HG03025 (cell line): ENCODE measurements at regions not wholly inside any gene's neighbourhood (a gene's known extent, or its start where the extent isn't known, plus 50 kb on each side); places are given as distances from the start of the nearest gene placed in this dataset.
"Not testable (repeated sequence)": the region's sequence is repeated elsewhere in the genome, so short reads cannot be mapped to it uniquely, and the experiment has no call there.

ENCODE experiments used
- ATAC-seq: cut with Tn5 transposase; IDR thresholded peaks from one replicate; pipeline ENCODE4 v1.9.1; 2021; ENCODE audit warnings: mild to moderate bottlenecking, moderate library complexity; ENCODE audit not compliant: unreplicated experiment, low FRiP score

DNA sequence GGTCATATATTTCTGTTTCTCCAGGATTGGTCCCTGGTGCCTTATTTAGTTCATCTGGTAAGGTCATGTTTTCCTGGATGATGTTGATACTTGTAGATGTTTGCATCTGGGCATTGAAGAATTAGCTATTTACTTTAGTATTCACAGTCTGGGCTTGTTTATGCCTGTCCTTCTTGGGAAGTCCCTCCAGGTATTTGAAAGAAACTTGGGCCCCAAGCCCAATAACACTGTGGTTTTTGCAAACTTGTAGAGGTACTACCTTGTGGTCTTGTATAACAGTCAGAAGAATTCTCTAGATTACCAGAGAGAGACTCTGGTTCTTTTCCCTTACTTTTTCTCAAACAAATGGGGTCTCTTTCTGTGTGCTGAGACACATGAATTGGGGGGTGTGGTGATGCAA is 251.4 kb upstream of the B3GALT2 start:
- peak; percentile 74 for ATAC-seq

DNA sequence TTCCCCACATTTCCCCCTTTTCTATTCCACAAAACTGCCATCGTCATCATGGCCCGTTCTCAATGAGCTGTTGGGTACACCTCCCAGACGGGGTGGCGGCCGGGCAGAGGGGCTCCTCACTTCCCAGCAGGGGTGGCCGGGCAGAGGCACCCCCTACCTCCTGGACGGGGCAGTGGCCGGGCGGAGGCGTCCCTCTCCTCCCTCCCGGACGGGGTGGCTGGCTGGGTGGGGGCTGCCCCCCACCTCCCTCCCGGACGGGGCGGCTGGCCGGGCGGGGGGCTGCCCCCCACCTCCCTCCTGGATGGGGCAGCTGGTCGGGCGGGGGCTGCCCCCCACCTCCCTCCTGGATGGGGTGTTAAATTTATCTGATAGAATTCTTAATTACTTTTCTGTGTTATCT is 250.9 kb upstream of the B3GALT2 start:
- not testable (repeated sequence) for ATAC-seq

DNA sequence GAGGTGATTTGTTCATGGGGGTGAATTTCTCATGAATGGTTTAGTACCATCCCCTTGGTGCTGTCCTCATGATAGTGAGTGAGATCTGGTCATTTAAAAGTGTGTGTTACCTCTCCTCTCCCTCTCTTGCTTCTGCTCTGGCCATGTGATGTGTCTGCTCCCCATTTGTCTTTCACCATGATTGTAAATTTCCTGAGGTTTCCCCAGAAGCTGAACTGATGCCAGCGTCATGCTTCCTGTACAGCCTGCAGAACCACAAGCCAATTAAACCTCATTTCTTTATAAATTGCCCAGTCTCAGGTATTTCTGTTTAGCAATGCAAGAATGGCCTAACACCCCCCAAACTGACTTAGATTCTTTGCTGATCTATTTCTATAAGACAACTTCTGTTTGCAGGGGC is 249.4 kb upstream of the B3GALT2 start:
- no peak for ATAC-seq

- ATAC-seq, result no peak
Observed at GRCh38 chr1:193434319-193434718, 247.9 kb upstream of the B3GALT2 start.

- ATAC-seq, result no peak
Observed at GRCh38 chr1:193433599-193433998, 247.2 kb upstream of the B3GALT2 start.

DNA sequence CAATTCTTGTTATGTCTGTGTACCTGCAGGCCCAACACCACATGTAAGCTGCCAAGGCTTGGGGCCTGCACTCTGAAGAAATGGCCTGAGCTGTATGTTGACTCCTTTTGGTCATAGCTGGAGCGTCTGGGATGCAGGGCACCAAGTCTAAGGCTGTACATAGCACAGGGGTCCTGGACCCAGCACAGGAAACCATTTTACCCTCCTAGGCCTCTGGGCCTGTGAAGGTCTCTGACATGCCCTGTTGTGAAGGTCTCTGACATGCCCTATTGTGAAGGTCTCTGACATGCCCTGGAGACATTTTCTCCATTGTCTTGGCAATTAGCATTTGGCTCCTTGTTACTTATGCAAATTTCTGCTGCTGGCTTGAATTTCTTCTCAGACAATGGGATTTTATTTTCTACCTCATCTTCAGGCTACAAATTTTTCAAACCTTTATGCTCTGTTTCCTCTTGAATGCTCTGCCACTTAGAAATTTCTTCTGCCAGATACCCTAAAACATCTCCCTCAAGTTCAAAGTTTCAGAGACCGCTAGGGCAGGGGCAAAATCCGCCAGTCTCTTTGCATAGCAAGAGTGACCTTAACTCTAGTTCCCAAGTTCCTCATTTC is 246.7 kb upstream of the B3GALT2 start:
- ATAC-seq, result no peak

- ATAC-seq, result no peak
Observed at GRCh38 chr1:193431265-193431977, 245.0 kb upstream of the B3GALT2 start.

DNA sequence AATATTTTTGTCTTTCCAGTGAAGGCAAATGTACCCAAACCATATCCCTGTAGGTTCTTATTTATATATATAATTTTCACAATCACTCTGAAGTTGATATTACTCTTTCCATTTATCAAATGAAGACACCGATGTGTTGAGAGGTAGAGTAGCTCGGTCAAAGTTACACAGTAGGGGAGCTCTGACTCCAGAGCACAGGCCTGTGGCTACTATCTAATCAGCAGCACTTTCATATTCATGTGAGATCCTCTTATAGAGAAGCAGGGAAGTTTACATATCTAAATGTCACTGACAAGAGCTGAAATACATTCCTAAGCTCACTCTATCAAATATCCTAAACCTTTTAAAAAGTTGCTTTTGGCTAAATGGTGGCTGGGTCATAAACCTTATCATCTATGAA is 241.1 kb upstream of the B3GALT2 start:
- ATAC-seq, result no peak

DNA sequence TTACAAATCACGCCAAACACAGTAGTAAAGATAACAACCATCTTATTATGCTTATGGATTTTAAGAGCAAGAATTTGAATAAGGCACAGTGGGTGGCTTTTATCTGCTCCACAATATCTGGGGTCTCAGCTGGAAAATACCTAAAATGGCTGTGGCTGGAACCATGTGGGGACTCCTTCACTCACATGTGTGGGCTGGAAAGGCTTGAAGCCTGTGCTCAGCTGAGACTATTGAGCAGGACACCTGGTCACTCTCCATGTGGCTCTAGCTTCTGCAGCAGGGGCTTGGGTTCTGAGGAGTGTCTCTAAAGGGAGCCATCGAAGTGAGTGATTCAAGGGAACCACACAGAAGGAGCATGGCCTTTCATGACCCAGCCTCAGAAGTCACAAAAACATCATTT is 239.6 kb upstream of the B3GALT2 start:
- no peak for ATAC-seq

DNA sequence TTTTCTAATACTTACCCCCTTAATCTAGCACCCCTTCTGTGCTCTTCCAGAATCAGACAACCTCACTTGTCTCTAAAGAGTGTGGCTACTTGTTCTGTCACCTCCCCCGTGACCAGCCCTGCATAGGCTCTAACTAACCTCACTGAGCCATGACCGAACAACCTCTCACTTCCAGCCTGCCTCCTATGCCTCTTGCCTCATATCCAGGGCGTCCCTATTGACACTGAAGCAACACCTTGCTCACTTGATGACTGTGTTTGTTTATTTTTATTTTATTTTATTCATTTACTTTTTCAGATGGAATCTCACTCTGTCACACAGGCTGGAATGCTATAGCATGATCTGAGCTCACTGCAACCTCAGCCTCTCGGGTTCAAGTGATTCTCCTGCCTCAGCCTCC is 235.1 kb upstream of the B3GALT2 start:
- ATAC-seq, result no peak

DNA sequence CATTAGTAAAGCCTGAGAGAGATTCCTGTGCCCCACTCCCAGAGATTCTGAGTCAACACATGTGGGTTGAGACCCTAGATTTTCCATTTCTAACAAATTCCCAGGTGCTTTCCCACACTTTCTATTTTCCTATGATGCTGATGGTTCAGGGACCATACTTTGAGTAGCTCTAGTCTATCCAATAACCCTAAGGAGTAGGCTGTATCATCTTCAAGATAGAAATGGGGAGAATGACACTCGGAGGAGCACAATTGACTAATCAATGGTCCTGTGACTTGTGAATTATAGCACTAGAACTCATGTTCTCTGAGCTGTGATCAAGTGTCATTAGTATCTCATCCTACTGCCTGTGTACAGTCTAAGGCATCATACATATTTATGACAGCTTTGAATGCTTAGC is 232.9 kb upstream of the B3GALT2 start:
- ATAC-seq, result no peak

- ATAC-seq, result no peak
Observed at GRCh38 chr1:193418745-193419058, 232.3 kb upstream of the B3GALT2 start.

DNA sequence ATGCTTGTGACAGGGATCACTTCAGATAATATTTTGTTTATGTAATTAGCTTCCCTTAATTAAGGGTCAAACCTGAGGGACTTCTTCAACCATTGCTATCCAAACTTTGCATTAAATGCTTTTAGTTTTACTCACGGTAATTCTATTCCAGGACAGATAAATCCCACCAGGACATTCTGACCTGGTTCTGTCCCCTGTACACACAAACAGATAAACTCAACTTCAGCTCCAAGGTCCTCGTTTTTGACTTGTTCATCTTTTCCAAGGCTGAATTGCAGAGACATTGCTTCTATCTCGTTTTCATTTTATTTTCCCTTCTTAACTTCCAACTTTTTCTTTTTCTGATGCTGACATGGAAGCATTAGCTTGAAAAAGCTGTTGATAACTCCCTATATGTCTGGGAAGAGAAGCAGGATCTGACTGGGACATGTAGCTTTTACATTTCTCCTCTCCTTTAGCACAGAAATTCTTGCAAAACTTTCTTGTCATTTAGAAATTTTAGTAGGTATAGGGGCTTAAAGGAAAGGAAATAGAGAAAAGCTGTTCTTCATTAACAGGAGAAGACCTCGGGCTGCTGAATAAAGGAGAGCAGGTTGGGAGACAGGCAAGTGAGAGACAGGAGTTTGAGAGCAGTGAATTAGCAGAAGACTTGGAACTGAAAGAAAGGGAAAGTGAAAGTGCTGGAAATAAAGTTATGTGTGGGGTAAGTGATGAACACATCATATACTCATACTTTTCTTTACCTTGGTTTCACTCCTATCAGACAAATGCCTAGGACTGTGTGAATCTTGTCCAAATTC is 231.7 kb upstream of the B3GALT2 start:
- no peak for ATAC-seq

DNA sequence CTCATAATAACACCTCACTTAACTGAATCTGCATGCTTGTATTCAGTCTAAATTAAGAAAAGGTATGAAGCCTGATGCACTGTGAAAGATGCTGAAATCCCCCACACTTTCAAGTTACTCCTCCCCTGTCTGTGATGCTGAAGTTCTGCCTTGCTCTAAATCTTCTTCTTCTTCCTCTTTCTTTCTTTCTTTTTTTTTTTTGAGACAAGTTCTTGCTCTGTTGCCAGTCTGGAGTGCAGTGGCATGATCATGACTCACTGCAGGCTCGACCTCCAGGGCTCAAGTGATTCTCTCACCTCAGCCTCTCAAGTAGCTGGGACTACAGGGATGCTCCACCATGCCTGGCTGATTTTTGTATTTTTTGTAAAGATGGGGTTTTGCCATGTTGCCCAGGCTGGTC is 231.0 kb upstream of the B3GALT2 start:
- no peak for ATAC-seq

DNA sequence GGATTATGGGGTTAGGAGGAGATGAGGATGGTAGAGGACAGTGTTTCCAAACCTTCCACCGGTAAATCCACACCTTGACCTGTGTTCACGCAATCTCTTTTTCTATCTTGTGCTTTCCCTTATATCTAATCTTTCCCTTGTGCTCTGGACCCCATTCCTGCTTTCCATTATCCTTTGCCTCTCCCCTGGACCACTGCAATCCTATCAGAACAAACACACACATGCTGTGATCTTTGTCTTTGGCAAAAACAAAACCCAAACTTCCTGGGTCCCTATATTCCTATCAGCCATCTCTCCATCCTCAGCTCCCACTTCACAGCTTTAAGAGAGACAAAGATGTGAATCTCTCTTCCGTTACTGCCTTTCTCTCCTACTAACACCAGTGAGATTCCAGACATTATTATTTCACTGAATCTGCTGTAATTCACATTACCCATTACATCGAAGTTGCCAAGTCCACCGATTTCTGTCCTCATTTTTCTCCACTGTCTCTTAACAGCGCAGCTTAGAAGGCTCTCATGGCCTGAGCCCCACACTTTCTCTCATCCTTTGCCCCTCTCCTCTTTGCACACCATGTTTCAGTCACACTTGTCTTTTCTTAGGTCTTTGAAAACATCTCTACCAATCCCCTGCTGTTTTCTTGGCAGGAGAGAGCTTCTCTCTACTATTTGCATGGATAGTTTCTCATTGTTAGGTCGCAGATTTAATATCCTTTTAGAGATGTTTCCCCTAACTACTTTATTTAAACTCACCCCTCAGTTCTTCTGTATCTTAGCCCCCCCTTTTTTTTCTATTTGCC is 230.0 kb upstream of the B3GALT2 start:
- ATAC-seq, result no peak

- no peak for ATAC-seq
Observed at GRCh38 chr1:193415256-193415655, 228.8 kb upstream of the B3GALT2 start.

DNA sequence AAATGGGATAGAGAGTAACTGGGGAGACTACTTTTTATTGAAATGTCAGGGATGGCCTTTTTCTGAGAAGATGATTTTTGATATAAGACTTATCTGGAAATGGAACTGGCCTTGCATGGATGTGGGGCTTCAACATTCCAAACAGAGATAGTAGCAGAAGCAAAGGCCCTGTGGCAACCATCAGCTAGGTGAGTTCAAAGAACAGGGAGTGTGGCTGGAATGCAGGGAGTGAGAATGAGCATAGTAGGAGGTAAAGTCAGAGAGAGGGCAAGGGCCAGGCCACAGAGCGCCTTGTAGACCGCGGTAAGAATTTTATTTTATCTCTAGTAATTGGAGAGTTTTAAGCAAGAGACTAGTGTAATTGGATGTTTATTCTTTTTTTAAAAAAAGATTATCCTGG is 227.0 kb upstream of the B3GALT2 start:
- ATAC-seq, result no peak

- ATAC-seq, result no peak
Observed at GRCh38 chr1:193412748-193413147, 226.3 kb upstream of the B3GALT2 start.

DNA sequence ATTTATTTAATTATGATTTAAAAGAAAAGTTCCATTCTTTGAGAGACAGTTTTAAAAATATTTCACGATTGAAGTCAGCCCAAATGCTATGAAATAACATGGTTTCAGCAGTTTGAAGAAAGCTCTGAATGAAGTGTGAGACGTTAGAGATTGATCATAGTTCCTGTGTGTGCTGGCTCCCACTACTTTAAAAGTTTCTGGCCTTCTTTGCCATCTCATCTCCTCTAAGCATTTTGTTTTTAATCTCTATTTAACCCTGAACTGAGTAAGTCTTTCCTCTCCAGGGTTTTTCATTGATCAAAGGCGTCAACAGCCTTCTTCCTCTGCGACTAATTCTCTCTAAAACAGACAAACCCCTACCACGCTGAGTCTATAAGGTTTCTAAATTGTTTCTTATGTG is 225.3 kb upstream of the B3GALT2 start:
- no peak for ATAC-seq

- no peak for ATAC-seq
Observed at GRCh38 chr1:193411215-193411614, 224.8 kb upstream of the B3GALT2 start.

DNA sequence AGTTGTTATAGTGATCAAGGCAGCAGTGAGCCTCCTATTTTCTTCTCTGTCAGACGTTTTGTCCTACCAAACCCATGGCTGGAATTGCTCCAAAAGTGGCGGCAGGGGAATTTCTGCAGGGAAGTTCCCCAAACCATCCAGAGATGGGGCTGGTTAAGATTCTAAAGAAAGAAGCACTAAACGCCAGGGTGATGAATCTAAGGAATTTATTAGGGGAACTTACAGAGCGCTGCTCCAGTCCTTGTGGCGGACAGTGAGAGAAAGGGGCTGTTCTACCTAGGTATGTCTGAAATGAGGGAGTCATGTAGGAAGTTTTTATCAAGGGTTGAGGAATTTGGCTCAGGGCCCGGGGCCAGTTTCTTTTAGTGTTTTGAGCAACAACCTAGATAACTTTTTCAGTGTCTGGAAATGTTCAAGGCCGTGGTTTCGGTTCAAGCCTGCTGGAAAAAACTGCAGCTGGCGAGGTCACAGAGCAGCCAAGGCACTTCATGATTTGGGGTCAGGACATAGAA is 222.4 kb upstream of the B3GALT2 start:
- ATAC-seq, result no peak
